Activated effector memory CD4-positive, alpha-beta T cell treated with Interleukin-2 at 50 U/mL for 16 hours (primary cell): ENCODE measurements at regions not wholly inside any gene's neighbourhood (a gene's known extent, or its start where the extent isn't known, plus 50 kb on each side); places are given as distances from the start of the nearest gene placed in this dataset.

Source experiments
- DNase-seq: peaks from one replicate; pipeline ENCODE4 v3.0.0-alpha.2; 2020

DNA sequence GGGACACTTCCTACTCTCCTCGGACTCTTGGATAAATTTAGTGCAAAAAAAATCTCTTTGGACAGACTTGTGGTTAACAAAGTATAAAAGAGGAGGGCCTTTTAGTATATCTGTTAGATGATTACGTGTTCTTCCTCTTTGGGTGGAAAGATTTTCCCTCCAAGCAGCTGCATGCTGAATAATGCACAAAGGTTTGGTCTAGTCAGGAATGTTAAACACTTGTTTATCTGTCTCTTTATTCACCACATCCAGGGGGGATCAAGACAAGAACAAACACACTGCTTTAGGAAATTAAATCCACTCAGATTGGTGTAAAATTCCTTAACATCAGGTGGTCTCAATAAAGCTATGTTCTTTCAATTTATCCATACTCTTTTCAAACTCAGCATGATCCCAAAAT lies 260.9 kb upstream of the CHD6 start:
- DNase-seq = no peak

DNA sequence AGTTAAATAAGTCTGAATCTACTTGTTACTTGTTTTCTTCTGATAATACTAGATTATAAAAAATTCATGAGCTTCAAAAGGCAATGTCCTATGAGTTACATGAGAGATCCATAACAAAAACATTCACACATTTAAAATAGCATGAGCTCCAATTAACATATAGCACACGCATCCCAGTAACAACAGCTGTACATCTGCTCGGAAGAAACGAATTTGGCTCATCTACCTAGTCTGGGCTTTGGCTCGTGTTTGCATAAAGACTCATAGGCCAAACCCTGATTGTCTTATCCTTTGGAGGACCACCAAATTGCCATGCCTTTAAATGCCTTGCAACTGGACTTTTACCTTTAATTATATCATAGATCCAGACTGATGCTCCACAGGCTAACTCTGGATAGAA lies 259.7 kb upstream of the CHD6 start:
- DNase-seq = no peak

DNA sequence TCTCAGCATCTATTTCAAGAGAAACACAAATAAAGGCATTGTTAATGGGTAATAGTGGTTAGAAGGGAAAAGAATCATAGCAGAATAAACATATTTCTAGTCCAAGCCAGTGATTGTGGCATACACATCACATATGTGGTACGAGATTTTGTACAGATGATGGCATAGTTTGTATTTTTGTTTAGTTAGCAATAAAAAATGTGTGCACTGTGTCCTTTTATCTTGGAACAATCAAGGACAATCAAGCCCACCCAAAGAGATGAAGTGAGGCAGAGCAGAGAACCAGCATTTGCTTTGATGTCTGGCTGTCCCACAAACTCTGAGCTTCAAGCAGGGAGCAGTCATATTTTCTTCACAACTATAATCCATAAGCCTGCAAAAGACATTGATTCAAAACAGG lies 256.5 kb upstream of the CHD6 start:
- no peak for DNase-seq

DNA sequence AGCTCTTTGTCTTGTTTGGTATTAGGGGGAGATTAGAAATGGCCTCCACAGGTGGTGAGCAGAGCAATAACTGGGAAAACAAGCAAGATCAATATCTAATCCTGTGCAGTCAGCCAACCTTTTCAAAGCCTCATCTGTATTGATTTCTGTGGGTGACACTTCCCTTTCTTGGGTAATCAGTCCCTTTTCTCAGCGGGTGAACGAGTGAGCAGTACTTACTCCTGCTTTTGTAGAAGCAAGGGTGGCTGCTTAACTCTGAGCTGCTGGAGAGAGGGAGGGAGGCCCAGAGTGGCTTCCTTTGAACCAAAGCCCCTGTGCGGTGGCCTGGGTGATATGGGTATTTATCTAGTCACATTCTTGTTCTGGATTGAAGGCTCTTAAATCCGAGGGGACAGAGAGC lies 254.8 kb upstream of the CHD6 start:
- DNase-seq = no peak

DNA sequence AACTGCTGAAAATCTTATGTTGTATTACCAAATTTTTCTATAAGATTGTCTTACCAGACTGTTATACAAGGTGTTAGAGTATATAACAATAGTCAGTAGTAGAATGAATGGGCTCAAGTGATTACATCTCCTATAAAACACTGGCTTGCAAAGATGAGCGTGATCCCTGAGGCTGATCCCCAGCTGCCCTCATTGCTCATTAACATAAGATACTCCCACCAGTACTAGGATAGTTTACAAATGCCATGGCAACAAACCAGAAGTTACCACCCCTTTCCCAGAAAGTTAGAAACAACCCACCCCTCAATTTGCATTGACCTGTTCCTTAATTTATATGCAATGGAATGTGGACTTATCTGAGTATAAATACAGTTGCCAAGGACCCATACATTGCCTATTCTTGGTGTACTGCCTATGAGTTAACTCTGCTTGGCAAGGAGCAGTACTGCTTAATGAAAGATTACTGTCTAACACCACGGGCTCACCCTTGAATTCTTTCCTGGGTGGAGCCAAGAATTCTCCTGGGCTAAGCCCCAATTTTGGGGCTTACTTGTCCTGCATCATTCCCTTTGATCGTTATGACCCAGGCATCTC lies 252.8 kb upstream of the CHD6 start:
- no peak for DNase-seq

DNA sequence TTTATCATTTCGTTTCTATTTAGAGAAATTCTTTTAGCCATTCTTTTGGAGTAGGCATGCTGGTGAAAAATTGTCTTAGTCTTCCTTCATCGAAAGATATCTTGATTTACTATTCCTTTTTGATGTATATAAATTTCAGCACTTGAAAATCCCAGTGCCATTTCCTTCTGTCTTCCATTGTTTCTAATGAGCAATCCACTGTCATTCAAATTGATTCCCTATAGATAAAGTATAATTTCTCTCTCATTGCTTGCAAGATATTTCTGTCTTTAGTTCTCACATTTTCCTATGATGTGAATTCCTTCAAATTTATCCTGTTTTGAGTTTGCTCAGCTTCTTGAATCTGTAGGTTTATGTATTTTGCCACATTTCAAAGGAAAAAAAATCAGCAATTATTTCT lies 251.1 kb upstream of the CHD6 start:
- DNase-seq = no peak

DNA sequence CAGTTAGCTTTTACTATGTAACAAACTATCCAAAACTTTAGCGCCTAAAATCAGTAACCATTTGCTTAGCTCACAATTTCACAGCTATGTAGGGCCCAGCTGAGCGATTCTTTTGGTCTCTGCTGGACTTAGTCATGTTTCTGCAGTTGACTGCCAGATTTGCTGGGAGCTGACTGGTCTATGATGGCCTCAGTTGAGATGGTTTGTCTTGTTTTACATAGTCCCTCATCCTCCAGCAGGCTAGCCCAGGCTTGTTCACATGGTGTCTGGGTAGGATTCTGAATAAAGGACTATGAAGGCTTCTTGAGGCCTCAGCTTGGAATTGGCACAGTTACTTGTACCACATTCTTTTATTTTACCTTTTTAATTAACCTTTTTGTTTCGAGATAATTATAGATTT lies 247.8 kb upstream of the CHD6 start:
- DNase-seq = no peak

DNA sequence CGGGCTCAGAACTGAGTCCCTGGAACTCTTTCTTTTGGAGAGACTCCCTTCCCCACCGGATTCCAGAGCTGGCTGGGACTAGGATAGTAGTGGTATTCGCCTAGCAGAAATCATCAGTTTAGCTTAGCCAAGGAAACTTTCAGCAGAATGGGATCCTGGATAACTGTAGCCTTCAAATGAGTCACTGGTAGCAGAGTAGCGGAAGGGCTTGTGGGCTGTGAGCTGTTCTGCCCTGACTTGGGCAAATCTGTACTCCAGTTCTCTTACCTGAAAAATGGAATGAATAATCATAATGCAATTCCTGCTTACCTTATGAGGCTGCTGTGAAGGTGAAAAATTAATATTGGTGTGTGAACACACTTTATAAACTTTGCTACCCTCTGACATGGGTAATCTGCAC lies 244.3 kb upstream of the CHD6 start:
- DNase-seq = no peak

DNA sequence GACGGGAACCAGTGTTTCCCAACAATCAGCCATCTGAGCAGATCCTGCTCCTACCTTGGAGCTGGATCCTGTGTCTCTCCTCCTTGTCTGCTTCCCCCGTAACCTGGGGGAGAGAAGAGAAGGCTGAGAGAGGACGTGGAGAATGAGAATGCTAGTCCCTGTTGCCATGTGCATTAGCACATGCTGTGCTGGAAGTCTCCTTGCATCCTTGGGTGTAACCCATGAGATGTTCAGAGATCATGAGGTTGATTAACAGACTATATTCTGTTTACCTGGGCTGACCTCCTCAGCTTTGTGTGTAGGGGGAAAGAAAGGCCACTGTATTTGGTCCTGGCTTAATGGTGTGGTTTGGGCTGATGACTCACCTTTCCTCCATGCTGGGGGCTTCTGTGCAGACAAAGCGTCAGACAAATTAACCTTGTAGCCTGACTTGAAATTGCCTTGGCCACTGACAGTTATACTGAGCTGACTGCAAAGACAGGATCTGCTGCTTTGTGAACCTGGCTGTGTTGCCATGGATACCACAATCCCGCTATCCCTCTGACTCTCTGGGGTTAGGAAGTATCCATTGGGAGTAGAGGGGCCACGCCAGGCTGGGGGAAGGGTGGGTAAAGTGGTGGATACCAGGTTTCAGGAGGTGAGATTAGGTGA lies 243.7 kb upstream of the CHD6 start:
- no peak for DNase-seq

DNA sequence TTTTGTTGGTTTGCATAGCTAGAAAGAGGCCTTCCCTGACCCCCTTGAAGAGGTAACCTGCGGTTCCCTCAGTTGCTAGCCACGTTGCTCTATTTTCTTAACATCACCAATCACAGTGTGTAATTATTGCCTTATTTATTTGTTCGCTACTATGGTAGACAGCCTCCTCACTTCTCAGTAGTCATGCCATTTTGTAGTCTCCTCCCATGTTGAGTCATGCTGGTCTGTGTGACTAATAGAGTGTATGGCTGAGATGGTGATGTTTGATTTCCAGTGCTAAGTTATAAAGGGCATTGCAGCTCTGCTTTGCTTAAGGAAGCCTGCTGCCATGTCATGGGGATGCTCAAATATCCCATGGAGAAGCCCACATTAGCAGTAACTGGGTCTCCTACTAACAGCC lies 236.6 kb upstream of the CHD6 start:
- no peak for DNase-seq

DNA sequence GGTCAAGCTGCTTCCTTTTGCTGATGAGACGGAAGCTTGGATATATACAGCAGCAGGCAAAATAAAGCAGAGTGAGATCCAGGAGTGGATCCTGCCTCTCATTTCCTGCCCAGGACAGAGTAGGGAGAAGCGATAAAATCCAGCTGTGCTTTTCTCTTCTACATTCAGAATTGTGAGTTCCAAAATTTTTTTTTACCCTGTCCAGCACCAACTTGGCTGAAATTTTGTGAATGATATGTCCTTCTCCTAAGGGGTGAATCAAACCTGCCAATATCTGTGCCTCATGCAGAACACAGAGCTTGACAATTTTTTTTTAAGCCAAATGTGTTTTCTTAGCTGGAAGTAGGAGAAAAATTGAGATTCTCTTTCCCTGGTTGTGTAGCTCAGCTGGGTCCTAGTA lies 235.6 kb upstream of the CHD6 start:
- DNase-seq = no peak

DNA sequence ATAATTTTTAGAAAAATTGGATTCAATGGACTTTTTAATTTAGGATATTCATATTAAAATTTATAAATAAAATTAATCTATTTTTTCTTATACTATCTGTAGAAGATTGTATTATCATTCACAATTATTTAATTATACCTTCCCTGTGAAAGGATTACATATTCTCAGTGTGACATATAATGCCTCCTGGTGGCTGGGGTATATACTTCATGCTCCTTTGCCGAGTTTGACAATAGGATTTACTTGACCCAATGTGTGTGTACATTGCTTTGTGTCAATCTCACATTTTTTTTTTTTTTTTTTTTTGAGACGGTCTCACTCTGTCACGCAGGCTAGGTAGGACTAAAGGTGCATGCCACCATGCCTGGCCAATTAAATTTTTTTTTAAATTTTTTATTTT lies 230.0 kb upstream of the CHD6 start:
- DNase-seq = no peak

DNA sequence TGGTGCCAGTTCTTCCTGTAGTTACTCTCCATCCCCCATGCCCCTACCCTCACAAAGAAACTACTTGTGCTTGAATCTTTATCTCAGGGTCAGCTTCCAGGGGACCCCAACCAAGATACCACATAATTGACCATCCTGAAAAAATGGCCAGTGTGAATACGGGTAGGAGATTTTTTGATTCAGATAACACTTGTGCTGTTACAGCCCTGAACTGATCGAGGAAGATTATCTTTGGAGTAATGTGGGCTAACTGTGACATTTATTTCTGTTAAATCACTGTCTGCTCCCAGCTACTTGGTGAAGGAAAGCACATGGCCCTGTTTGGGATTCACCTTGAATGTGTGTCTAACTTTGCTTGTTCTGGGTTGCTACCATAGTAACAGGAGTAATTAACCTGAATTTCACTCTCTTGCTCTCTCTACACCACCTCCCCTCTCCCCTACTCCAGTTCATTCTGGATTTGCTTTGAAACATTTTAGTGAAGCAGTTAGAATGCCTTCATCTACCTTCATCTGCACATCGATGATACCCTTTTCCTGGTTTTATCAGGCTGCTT lies 219.6 kb upstream of the CHD6 start:
- no peak for DNase-seq

DNA sequence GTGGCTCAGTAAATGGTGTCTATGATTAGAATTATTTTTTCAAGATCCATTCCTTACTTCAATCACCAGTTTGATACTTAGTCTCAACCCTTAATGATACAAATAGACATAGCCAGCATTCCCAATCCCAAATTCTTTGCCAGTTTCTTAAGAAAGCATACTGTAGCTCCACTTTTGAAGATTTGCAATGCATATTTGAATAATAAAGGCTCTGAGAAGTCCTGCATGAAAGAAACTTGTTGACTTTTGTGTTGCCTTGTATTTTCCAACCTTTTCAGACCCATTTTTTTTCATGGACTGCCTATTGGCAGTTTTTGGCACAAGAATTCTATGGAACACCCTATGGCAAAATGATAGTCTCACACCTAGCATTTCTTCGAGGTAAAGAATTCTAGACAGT lies 215.6 kb upstream of the CHD6 start:
- no peak for DNase-seq

DNA sequence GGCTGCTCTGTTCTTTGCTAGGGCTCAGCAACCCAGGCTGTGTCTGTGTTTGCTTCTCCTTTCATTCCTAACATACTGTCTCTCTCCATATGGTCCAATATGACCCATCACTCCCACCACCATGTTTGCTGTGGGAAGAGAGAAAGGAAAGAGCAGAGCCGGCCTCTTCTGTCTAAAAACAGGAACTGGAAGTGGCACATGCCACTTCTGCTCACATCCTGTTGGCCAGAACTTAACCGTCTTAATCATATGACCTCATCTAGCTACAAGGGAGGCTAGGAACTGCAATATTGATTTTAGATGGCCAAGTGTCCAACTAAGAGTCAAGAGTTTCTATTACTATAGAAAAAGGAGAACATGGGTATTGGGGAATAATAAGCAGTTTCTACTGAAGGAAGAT lies 212.5 kb upstream of the CHD6 start:
- no peak for DNase-seq

DNA sequence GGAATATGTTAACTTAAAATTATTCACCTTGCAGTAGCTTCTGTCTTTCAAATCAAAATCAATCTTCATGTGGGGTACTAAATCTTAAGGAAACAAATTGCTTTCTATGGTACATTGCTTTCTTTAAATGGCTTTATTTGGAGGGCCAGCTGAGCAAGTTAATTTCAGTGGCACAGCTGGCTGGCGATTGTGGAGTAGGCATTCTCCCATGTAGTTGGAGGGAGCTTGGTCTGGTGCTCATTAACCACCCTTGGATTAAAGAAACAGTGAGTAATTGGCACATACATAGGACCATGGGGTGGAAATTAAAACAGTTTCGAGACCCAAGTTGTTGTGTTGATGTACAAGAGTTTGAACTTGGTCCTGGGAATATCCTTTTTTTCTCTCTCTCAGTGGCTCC lies 201.3 kb upstream of the CHD6 start:
- DNase-seq = no peak

DNA sequence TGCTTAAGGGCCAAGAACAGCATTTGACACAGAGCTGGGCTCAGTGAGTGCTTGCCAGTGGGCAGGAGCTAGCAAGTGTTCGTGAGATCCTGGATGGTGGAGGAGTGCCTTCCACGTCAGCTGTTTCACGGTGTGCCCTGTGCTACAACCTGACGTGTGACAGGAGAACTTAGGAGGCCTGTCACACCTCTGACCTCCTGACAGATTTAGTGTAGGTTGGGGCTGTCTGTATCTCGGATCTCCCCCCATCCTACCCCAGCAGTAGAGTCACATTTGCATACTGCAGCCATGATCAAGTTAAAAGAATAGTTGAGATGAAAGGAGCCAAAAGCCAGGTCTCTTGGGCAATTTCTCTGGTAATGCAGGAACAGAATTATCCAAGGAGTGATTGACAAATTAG lies 200.8 kb upstream of the CHD6 start:
- no peak for DNase-seq

DNA sequence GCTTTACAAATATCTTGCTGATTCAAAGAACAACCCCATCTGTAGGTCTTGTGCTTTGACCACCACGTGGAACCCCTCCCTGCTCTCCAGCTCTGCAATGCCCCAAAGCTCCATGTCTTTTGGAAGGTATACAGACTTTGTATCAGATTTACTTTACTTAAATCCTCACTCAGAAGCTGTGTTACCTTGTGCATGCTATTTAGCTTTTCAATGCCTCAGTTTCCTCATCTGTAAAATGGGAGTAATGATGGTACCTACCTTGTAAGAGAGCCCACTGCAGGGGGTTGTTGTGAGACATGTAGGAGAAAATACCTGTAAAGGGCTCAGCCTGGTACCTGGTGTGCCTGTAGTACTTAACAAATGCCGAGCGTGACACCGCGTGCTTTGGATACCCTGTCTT lies 200.2 kb upstream of the CHD6 start:
- DNase-seq = no peak

DNA sequence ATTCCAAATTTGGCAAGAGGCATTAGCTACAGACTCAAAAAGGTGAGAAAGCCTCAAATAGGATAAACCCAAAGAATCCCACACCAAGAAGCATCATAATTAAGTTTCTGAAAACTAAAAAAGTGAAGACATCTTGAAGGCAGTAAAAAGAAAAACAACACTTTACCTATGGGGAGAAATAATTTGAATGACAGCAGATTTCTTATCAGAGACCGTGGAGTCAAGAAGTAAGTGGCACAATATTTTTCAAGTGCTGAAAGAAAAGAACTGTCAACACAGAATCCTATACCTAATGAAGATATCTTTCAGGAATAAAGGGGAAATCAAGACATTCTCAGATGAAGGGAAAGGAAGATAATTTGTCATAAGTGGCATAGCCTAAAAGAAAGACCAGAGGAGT lies 193.3 kb upstream of the CHD6 start:
- DNase-seq = no peak

DNA sequence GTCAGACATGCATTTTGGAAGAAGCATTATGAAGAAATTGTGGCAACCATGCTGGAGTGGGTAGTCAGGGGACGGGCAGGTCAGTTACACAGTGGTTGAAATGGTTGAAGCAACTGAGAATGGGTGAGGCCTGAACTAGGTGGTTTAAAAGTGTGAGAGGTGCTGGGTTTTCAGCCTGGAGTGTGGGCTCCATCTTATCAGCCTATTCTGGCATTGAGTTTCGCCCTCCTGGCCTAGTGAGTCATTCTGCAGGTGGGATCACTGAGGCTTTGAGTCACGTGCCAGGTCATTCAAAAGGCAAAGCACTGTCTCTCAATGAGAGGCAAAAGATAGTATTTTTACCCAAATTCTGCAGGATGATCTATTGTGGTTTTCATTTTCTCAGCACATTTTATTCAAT lies 181.9 kb upstream of the CHD6 start:
- no peak for DNase-seq

DNA sequence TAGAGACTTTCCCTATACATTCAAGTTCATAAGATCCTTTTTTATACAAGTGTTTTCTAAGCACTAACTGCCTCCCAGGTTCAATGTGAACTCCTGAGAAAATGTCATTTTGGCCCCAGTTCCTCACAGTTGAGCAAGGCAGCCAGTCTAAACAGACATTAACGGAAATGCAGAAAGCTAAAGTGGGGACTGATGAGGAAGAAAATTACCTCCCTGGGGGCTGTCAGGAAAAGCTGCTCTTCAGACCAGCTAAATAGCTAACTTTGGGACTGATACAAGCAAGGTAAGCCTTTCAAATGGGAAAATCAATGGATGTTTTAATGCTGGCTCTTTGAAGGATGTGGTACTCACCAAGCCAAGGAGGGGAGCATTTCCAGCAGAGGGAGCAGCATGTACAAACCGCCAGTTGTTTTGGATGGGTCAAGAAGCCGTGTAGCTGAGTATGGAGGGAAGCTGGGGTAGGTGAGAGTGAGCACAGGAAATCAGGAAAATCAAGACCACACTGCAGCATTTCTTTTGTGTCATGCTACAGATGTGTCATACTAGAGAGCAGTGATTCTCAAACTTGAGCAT lies 180.8 kb upstream of the CHD6 start:
- no peak for DNase-seq

DNA sequence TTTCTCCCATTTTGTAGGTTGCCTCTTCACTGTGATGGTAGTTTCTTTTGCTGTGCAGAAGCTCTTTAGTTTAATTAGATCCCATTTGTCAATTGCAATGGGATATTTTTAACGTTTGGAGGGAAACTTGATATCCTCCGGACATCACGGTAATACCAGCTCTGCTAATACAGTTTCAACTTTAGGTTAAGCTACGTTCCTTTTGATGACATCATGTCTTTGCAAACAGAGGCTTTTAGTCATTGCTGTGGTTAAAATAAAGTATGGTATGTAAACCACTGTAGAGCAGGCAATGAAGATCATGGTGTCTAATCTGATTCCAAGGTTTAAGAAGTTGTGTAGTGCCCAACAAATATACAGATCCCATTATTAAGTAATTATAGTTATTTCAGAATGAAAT lies 168.0 kb upstream of the CHD6 start:
- DNase-seq = no peak

DNA sequence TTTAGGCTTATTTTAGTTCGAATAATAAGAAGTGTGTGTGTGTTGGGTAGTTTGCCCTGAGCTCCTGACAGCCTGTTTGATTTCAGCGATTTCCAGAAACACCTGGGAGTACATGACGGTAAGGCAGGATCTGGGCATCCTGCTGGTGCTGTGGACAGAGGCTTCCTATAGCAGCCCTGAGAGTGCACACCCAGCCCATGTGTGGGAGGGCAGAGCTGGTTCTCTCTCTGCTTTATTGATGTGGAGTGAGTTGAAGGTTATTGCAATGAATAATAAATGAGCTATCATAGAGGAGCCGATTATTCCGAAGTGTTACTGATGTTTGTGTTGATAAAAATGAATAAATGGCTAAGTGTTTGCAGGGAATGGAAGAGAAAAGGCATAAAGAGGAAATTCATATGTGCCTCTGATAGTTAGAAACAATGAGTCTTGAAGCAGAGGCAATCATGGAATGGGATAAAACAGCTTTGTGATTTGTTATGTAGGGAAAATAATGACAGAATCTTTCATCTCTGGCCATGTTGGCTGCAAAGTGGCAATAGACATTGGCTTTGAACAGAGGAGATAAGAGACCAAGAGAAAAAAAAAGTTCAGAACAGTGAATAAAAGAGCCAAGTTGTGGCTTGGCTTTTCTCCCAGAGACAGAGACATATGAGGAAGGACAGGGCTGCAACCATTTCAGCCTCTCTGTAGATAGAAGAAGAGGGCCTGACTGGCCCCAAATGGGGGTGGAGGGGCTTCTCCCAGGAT lies 166.2 kb upstream of the CHD6 start:
- no peak for DNase-seq
